OCI-LY7 (cell line): ENCODE measurements at regions not wholly inside any gene's neighbourhood (a gene's known extent, or its start where the extent isn't known, plus 50 kb on each side); places are given as distances from the start of the nearest gene placed in this dataset.
"Not testable (repeated sequence)": the region's sequence is repeated elsewhere in the genome, so short reads cannot be mapped to it uniquely, and the experiment has no call there.

Experiments
- BruUV-seq: library from RNA; stranded (reverse); fragments of 400-500 nt; replicated peaks from 2 replicates; lab custom pipeline; 2021; lab: Mats Ljungman, UMichigan
- CTCF ChIA-PET: fragments of 300-600 bp; sonication (Branson Sonifier 250); formaldehyde crosslinking; loops from one replicate; lab custom pipeline; 2022; ENCODE audit warnings: antibody characterized with exemption; ENCODE audit not compliant: unreplicated experiment; lab: Charles Lee
- POLR2A ChIA-PET: fragments of 300-600 bp; sonication (Branson Sonifier 250); formaldehyde crosslinking; loops from one replicate; lab custom pipeline; 2022; ENCODE audit warnings: antibody characterized with exemption; lab: Charles Lee
- DNase-seq: peaks from one replicate; pipeline ENCODE4 v3.0.0-alpha.2; 2015; ENCODE audit warnings: low spot score
- H2AFZ ChIP-seq: fragments of 200-600 bp; sonication (generic), shearing (Covaris generic); 2 replicates; pipeline ENCODE4 v1.6.1; 2014; ENCODE audit warnings: mild to moderate bottlenecking, antibody characterized with exemption, low read length, moderate library complexity
- H3K27ac ChIP-seq: fragments of 200-600 bp; sonication (generic); 2 replicates; pipeline ENCODE4 v1.5.1; 2014; ENCODE audit warnings: mixed run types, low read depth, mild to moderate bottlenecking, moderate library complexity, low read length, inconsistent platforms; ENCODE audit not compliant: poor library complexity, severe bottlenecking
- H3K36me3 ChIP-seq: fragments of 200-600 bp; sonication (generic); 2 replicates; pipeline ENCODE4 v1.6.1; 2014; ENCODE audit warnings: mild to moderate bottlenecking, antibody characterized with exemption, low read length, moderate library complexity, mixed read lengths; ENCODE audit not compliant: insufficient read depth
- H3K4me1 ChIP-seq: fragments of 200-600 bp; sonication (generic); 2 replicates; pipeline ENCODE4 v1.5.1; 2014; ENCODE audit warnings: mild to moderate bottlenecking, low read length; ENCODE audit not compliant: insufficient read depth, poor library complexity, severe bottlenecking
- H3K4me2 ChIP-seq: fragments of 200-600 bp; sonication (generic); 2 replicates; pipeline ENCODE4 v1.6.1; 2014; ENCODE audit warnings: mild to moderate bottlenecking, low read length
- H3K4me3 ChIP-seq: fragments of 200-600 bp; sonication (generic); 2 replicates; pipeline ENCODE4 v1.5.1; 2014; ENCODE audit warnings: mild to moderate bottlenecking, low read depth, low read length; ENCODE audit not compliant: poor library complexity, severe bottlenecking
- H3K79me2 ChIP-seq: fragments of 200-600 bp; sonication (generic); 2 replicates; pipeline ENCODE4 v1.6.1; 2016; ENCODE audit warnings: low read depth, mild to moderate bottlenecking, low read length, moderate library complexity, mixed read lengths; ENCODE audit not compliant: insufficient read depth
- H3K9me2 ChIP-seq: fragments of 200-600 bp; sonication (generic); 2 replicates; pipeline ENCODE4 v1.6.1; 2016; ENCODE audit warnings: mild to moderate bottlenecking, low read length, mixed read lengths; ENCODE audit not compliant: insufficient read depth
- H3K9me3 ChIP-seq: fragments of 200-600 bp; sonication (generic); 2 replicates; pipeline ENCODE4 v1.6.1; 2014; ENCODE audit warnings: mild to moderate bottlenecking, mixed run types, low read length, mixed read lengths
- H4K20me1 ChIP-seq: fragments of 200-600 bp; sonication (generic); 2 replicates; pipeline ENCODE4 v1.6.1; 2014; ENCODE audit warnings: mild to moderate bottlenecking, antibody characterized with exemption, low read length, moderate library complexity, mixed read lengths; ENCODE audit not compliant: insufficient read depth
- EZH2phosphoT487 ChIP-seq: fragments of 200-600 bp; sonication (generic); IDR thresholded peaks from 2 replicates; pipeline ENCODE4 v1.6.1; 2018; ENCODE audit warnings: low read depth, borderline replicate concordance, mild to moderate bottlenecking, mixed run types, antibody characterized with exemption, low read length, moderate library complexity, mixed read lengths
- intact Hi-C: fragments of 100-400 bp; cut with micrococcal nuclease; formaldehyde crosslinking; loops from one replicate; pipeline ENCODE4 v1.10.0; 2022; ENCODE audit not compliant: unreplicated experiment
- TF ChIP-seq, protein P1 (sequence below): fragments of 200-600 bp; sonication (generic); conservative IDR thresholded peaks from 2 replicates; pipeline ENCODE4 v1.5.1; 2014; ENCODE audit warnings: mild to moderate bottlenecking, antibody characterized with exemption, low read length, moderate library complexity, mixed read lengths

DNA sequence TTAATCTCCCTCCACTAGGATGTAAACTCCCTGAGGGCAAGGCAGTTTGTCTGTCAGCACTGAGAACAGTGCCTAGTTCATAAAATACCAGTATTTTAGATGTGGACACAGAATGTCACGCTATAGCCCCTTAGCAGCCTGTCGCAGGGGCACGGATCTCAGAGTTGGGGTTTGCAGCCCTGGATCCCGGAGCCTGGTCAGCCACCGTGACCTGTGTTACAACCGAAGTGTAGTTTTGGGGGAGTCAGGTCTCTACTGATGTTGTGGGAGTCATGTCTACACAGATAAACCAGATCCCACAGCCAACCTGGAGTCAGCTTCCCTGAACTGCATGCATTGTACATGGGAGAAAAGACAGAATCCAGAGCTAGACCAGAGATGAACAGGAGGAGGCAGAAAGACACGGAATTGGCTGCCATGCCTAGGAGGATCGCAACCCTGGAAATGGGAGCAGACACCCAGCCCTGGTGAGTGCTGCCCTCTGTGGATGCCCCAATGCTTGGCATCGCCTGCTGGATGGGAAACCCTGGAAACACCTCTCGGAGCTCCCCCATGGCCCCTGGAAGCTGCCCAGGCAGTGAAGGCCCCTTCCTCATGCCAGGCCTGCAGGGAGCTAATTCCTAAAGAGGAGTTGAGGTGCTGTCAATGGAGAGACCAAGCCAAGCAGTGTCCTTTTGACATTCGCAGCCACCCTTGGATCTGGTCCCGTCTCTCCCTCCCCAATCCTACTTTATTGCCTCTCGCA, 851.3 kb downstream of the TBC1D22A start:
- no peak overlapping the region for H3K4me2 ChIP-seq
- ChIA-PET CTCF (no interaction called here), POLR2A (no interaction called here)
- H3K9me2 ChIP-seq: no peaks in the 10 kb centered on the region
- H3K4me3 ChIP-seq: no peak overlapping the region
- TF ChIP-seq, protein P1, sequence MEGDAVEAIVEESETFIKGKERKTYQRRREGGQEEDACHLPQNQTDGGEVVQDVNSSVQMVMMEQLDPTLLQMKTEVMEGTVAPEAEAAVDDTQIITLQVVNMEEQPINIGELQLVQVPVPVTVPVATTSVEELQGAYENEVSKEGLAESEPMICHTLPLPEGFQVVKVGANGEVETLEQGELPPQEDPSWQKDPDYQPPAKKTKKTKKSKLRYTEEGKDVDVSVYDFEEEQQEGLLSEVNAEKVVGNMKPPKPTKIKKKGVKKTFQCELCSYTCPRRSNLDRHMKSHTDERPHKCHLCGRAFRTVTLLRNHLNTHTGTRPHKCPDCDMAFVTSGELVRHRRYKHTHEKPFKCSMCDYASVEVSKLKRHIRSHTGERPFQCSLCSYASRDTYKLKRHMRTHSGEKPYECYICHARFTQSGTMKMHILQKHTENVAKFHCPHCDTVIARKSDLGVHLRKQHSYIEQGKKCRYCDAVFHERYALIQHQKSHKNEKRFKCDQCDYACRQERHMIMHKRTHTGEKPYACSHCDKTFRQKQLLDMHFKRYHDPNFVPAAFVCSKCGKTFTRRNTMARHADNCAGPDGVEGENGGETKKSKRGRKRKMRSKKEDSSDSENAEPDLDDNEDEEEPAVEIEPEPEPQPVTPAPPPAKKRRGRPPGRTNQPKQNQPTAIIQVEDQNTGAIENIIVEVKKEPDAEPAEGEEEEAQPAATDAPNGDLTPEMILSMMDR: no peak
- no peak for TF ChIP-seq EZH2phosphoT487
- H3K4me1 ChIP-seq: no peaks in the 10 kb centered on the region
- no peaks in the 10 kb centered on the region for H3K79me2 ChIP-seq
- intact Hi-C loops: no loop called here
- no peaks in the 10 kb centered on the region for H4K20me1 ChIP-seq
- no peak overlapping the region for H3K27ac ChIP-seq
- DNase-seq: no peak
- BruUV-seq: no TSS peak
- H3K9me3 ChIP-seq: no peaks in the 10 kb centered on the region
- no peaks in the 10 kb centered on the region for H3K36me3 ChIP-seq
- no peak overlapping the region for H2AFZ ChIP-seq

DNA sequence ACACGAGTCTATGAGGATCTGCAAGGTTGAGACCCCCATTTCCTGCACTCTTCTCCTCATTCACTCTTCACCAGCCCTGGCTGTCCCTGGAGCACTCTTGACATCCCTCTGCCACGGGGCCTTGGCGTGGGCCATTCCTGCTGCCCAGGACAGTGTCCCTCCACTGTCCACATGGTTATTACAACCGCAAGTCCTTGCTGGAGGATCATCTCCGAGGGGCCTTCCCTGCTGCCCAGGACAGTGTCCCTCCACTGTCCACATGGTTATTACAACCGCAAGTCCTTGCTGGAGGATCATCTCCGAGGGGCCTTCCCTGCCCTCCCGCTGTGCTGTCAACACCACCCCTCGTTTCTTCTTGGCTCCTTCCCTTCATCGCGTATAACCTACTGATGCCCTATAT, 850.7 kb downstream of the TBC1D22A start:
- DNase-seq, POLR2A ChIA-PET, H3K36me3 ChIP-seq, H3K79me2 ChIP-seq, H3K9me2 ChIP-seq, H4K20me1 ChIP-seq, H3K4me2 ChIP-seq, H2AFZ ChIP-seq, H3K4me1 ChIP-seq, H3K9me3 ChIP-seq, BruUV-seq, CTCF ChIA-PET, H3K27ac ChIP-seq, H3K4me3 ChIP-seq, intact Hi-C loops: not testable (repeated sequence)

DNA sequence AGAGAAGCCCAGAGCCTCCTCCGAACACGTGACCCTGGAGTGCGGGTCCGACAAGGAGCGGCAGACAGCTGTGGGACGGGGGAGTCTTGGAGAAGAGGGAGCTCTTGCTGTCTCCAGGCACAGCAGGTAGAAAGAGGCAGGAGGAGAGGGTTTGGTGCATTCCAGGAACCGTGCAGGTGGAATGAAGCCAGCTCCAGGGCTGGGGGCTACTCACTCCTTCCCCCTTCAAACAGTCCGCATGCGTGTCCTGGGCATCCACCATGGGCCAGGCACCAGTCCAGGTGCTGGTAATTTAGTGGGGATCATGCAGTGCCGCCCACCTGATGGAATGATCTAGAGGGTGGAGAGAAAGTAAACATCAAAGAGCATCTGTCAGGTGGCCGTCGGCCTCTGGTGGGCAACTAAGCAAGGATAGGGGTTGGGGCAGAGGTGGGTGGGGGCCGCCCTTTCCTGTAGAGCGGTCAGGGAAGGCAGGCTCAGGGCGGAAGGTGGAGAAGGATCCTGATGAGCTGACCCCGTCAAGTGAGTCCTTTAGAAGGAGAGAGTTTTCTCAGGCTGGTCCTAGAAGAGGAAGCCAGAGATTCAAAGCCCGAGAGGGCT, 850.0 kb downstream of the TBC1D22A start:
- no peaks in the 10 kb centered on the region for H3K79me2 ChIP-seq
- no peak overlapping the region for H3K27ac ChIP-seq
- H3K4me3 ChIP-seq: no peak overlapping the region
- TF ChIP-seq, protein P1: no peak
- no peak for TF ChIP-seq EZH2phosphoT487
- intact Hi-C loops: no loop called here
- H3K36me3 ChIP-seq: no peaks in the 10 kb centered on the region
- DNase-seq: no peak
- no peaks in the 10 kb centered on the region for H3K9me3 ChIP-seq
- H3K9me2 ChIP-seq: no peaks in the 10 kb centered on the region
- no peaks in the 10 kb centered on the region for H3K4me1 ChIP-seq
- BruUV-seq: no TSS peak
- no peak overlapping the region for H3K4me2 ChIP-seq
- H2AFZ ChIP-seq: no peak overlapping the region
- CTCF ChIA-PET: no interaction called here
- H4K20me1 ChIP-seq: no peaks in the 10 kb centered on the region
- POLR2A ChIA-PET: no interaction called here
